ENCODE measurements at regions not wholly inside any gene's neighbourhood (a gene's known extent, or its start where the extent isn't known, plus 50 kb on each side); places are given as distances from the start of the nearest gene placed in this dataset.

GRCh38 chr5:73339051-73339575 lies 109.5 kb downstream of the FOXD1 start:
- DNase-seq (ENCODE audit: low spot score), result no peak

DNA sequence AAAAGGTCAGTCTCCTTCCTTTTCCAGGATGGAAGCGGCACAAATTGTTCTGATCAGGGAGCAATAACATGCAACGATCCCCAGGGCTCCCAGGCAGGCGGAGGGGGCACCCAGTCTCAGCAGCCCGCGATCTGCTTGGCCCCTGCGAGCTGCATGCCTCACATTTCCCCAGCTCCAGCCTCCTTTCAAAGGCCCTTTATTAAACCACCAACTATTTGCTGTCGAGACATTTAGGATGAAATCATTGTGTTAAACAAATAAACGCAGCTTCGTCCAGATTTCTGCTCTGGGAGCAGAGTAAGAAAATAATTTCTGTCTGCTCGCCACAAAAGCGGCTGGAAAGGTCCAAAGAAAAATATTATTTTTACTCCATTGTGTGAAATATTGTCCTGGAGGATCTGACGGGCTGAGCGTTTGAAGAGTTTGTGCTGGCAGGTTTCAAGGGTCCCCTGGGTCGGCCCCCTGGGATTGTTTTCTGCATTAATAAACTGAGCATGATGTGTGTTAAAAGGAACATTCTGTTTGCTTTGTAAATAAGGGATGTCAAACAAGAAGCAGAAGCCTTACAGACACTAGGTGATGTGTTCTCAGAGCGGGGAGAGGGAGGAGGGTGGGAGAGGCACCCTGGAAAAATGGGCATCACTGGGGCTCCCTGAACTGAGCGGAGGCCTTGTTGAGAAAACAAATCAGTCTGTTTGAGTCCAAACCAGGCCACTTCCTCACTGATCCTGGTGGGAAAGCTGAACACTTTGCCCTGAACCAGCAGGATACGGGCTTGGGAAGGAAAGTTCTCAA lies 110.1 kb downstream of the FOXD1 start:
- DNase-seq (ENCODE audit: low spot score), result no peak

DNA sequence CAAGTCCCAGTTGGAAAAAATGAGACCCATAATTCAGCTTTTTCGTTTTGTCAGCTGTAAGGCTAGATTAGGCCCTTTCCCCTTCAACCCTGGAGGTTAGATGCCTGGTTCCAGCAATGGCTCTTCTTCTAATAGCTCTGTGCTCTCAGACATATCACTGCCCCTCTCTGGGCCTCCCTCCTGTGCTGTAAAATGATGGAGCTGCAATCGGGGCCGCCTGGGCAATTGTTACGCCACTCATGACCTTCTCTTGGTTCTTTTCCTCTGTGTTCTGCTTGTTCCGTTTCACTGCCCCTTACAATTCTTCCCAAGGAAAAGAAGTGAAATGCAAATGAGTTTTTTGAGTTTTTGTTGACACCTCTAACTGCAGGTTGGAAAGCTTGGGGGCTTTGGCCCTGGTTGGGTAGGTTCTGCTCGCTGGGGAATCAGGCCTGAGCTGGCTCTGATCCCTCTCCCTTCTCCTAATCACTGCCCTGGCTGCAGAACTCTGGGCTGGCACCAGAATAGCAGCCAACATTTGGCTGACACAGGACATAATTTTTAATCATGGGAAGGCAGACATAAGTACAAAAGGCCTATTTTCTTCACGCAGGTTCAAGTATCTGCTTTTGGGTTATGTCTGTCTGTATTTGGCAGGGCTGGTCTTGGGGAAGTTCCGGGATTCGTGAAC lies 110.9 kb downstream of the FOXD1 start:
- DNase-seq (ENCODE audit: low spot score), result no peak

DNA sequence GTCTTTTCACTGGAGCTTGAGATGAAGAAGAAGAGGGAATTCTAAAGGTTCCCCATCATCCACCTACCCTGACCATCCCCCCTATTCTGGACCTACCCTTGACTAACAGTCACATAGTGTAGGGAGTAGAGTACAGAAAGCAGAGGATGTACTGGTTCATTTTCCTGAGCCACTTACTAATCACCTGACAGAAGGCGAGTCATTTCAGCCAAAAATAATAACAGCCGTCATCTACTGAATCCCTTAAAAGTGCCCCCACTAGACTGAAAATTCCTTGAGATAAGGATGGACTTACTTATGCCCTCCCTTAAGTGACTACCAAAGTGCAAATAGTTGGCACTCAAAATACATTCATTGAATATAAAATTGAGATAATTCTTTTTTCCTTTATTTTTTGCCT lies 112.2 kb downstream of the FOXD1 start:
- DNase-seq (ENCODE audit: low spot score), result no peak

DNA sequence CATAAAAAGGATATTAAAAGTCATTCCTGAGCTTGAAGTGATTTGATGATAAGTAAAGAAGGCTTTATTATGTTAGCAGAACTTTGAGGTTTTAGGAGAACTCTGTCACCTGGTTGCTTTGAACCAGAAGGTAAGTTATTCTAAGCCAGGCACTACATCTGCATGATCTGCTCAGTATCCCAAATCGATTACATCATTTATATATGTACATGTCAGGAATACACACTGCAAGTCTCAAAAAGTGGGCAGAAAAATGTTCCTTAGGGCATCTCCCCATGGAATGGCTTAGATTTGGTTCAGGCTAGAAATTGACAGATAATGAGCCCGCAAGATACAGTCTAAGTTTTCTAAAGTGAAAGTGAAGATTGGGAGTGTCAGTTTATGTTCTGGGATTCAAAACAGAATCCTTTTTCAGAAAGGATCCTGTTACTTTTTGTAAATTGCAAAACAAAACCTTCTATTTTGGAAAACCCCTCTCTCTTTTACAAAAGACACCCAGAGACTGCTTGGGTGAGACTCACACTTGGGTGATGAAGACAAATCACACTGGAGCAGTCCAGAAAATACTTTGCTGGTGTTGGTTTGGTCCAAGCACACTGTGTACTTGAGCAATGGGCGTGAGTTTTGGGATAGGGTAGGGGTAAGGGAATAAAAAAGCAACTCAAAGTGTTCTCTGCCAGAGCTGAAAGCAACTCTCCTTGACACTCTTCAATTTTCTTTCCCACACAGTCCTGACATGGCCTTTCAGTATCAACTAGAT lies 114.5 kb downstream of the FOXD1 start:
- DNase-seq (ENCODE audit: low spot score), result no peak

DNA sequence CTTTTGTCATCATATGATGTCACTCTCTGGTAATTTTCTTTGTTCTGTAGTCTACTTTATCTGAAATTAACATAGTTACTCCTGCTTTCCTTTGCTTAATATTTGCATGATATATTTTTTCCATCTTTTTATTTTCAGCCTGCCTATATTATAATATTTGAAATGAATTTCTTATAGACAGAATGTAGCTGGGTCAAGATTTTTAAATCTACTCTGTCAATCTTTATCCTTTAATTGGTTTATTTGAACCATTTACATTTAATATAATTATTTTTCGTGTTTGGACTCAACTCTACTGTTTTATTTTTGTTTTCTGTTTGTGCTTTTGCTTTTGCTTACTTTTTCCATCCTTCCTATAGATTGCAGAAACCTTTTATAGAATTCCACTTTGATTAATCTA lies 118.0 kb downstream of the FOXD1 start:
- DNase-seq (ENCODE audit: low spot score), result no peak

DNA sequence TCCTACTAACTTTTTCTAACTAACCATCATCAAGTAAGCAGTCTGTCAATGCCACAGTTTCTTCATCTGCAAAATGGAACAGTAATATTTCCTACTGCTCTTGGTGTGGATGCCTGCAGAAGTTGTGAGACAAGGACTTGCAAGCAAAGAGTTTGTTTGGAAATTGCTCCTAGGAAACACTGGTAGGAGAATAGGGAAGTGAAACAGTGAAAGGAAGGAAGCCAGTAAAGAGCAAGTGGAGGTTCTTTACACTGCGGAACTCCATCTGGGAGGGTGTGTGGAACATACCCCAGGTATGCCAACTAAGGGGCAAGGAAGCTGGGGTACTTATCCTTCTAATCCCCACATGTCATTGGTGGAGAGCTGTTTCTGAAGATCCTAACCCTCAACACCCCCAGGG lies 119.9 kb downstream of the FOXD1 start:
- DNase-seq (ENCODE audit: low spot score), result no peak

DNA sequence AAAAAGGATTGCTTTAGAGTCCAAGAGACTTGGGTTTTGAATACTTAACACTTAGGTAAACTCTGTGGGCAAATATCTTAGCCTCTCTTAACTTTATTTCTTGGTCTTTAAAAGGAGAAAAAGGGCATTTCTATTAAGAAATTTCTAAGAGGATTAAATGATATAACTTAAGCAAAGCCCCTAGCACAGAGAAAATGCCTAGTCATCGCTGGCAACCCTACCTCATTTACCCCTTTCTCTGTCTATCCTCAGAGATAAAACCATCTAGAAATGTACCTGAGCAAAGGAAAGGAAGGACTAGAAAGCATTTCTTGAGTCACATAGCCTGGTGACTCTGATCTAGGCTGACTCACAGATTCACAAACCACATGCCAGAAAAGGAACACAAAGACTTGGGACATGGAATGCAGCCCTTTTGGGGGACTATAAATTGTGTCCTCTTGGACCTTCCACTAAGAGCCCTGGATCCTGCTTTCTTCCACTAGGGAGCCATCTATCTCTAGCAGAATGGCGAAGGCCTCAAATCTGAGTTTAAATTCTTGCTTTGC lies 120.6 kb downstream of the FOXD1 start:
- DNase-seq (ENCODE audit: low spot score), result no peak

- no peak for DNase-seq (ENCODE audit: low spot score)
Observed at GRCh38 chr5:73325546-73325945, 123.0 kb downstream of the FOXD1 start.

- no peak for DNase-seq (ENCODE audit: low spot score)
Observed at GRCh38 chr5:73323466-73323865, 125.1 kb downstream of the FOXD1 start.

DNA sequence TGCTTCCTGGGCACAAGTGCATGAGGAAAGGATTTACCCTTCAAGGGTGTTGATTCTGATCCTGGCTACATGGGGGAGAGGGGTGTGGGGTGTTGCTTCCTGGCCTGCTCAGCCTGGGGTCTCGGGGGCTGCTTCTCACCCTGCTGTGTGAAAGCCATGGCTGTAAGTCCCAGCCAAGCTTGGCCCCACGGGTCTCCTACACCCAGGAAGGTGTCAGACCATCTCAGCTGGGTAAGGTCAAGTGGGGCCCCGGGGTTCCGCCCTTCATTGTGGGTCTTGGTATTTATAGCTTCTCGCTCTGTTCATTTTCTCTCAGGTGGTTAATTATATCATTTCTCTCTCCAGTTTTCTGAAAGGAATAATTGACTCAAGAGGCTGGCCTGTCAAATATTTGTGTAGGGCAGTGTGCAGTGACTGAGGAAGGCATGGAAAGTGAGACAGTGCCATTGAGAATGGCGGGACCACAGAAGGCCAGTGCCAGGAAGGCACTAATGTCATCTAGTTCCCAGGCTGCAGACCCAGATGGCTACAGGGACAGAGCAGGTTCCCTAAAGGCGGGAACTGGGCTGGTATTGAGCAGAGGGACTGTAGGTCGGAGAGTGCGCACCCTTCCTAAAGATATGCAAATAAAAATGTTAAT lies 126.0 kb downstream of the FOXD1 start:
- no peak for DNase-seq (ENCODE audit: low spot score)

- DNase-seq (ENCODE audit: low spot score), result no peak
Observed at GRCh38 chr5:73321757-73322436, 126.7 kb downstream of the FOXD1 start.

- no peak for DNase-seq (ENCODE audit: low spot score)
Observed at GRCh38 chr5:73319036-73319435, 129.5 kb downstream of the FOXD1 start.

- no peak for DNase-seq (ENCODE audit: low spot score)
Observed at GRCh38 chr5:73318308-73318719, 130.3 kb downstream of the FOXD1 start.

GRCh38 chr5:73317523-73317922 lies 131.1 kb downstream of the FOXD1 start:
- DNase-seq (ENCODE audit: low spot score), result no peak

DNA sequence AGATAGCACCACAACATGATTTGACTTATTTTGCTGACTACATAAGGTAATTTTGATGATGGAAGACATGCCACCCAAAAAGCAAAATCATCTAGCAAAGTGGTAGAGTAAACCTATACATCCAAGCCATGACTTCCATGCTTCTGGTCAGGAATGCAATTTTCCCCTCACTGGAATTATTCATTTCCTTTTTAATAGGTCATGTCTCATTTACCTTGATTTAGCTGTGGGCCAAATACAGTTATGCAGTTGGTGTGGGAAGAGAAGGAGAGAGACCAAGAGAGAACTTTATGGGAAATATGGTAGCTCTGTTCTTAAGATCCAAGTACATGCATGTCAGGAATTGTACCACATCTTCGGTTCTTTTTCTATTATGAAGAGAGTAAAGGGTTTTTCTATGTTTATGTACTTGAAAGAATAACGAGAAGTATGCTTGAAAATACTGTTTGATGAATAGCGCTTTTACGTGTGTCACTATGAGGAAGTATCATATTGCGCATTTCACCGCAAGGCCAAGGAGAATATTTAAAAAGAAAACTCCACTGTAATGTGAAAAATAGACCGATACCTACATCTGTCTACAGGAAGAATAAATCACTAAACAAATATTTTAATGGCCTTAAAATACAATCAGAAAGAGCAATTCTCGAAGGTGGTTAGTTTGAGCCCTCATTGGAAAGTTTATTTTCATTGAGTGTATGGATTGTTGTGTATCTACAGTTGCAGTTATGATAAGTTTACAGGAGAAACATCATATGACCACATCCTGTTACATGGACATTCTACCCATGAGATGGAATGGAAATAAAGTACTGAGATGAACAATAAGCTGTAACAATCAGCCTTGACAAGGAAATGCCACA lies 134.0 kb downstream of the FOXD1 start:
- DNase-seq (ENCODE audit: low spot score), result no peak

GRCh38 chr5:73312872-73313510 lies 135.6 kb downstream of the FOXD1 start:
- DNase-seq (ENCODE audit: low spot score), result no peak

DNA sequence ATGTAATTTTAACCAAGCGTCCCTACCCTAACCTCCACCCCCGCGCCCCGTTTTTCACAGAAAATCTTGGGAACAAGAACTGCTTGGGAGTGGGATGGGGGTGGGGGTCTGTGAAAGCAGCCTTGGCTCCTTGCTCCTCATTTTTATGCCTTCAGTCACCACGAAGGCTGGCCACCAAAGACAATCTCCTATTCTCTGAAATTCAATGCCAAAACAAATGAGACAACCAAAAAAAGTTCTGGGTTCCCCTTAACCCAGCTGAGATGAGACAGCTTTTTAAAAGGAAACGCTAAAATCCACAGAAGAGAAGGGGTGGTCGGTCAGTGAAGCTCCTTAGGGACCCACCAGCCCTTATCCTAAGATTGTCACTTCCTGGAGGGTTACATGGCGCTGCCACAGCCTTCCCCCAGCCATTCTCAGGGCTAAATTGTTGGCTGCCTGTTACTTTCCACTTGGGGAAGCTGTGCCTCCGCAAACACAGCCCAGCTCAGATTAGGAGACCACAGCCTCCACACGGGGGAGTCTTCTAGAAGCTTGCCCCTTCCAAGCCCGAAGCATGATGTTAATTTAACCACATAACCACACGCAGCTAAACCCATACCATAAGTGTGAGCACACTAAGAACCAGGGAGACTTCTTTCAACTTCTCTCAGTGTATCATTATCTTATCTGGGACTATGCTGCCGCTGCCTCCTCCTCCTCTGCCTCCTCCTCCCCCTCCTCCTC lies 136.3 kb downstream of the FOXD1 start:
- DNase-seq (ENCODE audit: low spot score), result peak; percentile 59
